ENCODE measurements at regions not wholly inside any gene's neighbourhood (a gene's known extent, or its start where the extent isn't known, plus 50 kb on each side); places are given as distances from the start of the nearest gene placed in this dataset.

DNA sequence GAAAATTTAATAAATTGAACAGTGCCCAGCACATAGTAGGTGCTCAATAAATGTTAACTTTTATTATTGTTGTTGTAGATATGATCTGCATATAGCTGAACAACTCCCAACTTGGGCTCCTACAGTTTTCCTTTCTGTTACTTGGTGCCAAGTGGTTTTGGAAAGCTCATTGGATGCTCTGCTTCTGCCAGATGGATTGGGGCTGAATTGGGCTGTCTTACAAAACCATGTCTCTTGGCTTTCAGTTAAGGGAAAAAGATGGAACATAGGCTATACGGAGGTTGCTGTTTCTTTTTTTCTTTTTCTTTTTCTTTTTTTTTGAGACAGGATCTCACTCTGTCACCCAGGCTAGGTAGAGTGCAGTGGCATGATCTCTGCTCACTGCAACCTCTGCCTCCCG is 140.7 kb upstream of the PWP1 start:
- H3K27me3 ChIP-seq (replicated peaks; ENCODE audit: insufficient read depth): no peaks in the 10 kb centered on the region
- no peak overlapping the region for H2AFZ ChIP-seq
- no peak overlapping the region for H3K4me2 ChIP-seq (ENCODE audit: unreplicated experiment)
- no peaks in the 10 kb centered on the region for H3K9me2 ChIP-seq (ENCODE audit: insufficient read depth)
- 0 out of 2 replicates have a peak, but pooled peaks cover 5% of the 10 kb centered on the region for H3K4me1 ChIP-seq (ENCODE audit: insufficient read depth)
- H3K36me3 ChIP-seq (ENCODE audit: low read depth): no peaks in the 10 kb centered on the region
- no peak for TF ChIP-seq EZH2 (IDR thresholded peaks at IDR 0.05; ENCODE audit: insufficient read depth, poor library complexity, severe bottlenecking)
- H4K20me1 ChIP-seq (ENCODE audit: insufficient read depth): no peaks in the 10 kb centered on the region
- no peak overlapping the region for H3K27ac ChIP-seq
- in situ Hi-C loops (cut with MboI): no loop called here
- WGBS, 2 experiments (ENCODE audit: low coverage in 1 of 2, low lambda C conversion rate in 2 of 2, missing lambda C conversion rate in 2 of 2): 13 to 17% methylated on average over 2 of the region's 2 CpGs
- no peak overlapping the region for H3K4me3 ChIP-seq
- H3K9ac ChIP-seq: no peak overlapping the region
- 0 out of 2 replicates have a peak, but pooled peaks cover 8% of the 10 kb centered on the region for H3F3A ChIP-seq (ENCODE audit: insufficient read depth)
- H3K9me3 ChIP-seq (ENCODE audit: low read depth): no peaks in the 10 kb centered on the region
- no peaks in the 10 kb centered on the region for H3K79me2 ChIP-seq (ENCODE audit: insufficient read depth)
- DNase-seq: peak; percentile 7

DNA sequence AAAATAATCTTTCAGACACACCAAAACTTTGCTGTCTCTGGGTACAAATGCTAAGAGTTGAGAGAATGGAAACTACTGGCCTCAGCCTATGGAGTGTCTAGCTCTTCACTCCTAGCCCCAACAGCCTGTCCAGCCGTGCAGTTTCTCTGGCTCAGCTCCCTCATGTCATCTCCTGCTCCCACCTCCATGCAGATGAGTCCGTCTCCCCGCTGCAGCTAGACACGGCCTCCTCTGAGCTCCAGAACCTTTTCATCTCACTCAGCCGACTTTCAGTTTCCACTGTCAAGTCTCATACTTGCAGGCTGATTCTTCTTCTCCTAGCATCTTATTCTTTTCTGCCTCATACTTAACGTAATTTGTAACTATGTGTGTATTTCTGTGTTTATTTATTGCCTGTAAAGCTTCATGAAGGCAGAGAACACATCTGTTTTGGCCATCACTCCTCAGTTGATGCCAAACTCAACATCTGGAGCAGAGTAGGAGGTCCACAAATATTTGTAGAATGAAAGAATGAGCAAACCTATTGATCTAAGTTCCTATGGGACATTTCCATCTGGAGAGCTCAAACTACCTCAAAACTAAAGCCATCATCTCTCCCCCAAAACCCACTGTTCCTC is 139.8 kb upstream of the PWP1 start:
- in situ Hi-C loops (cut with MboI): no loop called here
- peak; percentile 47 for DNase-seq
- Histone ChIP-seq H3F3A (ENCODE audit: insufficient read depth) (0 out of 2 replicates have a peak, but pooled peaks cover 8% of the 10 kb centered on the region), H4K20me1 (ENCODE audit: insufficient read depth) (no peaks in the 10 kb centered on the region), H3K4me2 (ENCODE audit: unreplicated experiment) (peak overlapping the region; percentile 40), H3K9ac (no peak overlapping the region), H3K27me3 (replicated peaks; ENCODE audit: insufficient read depth) (no peaks in the 10 kb centered on the region), H2AFZ (peak overlapping the region; percentile 43; the same call in 1 of the 2 replicates), H3K79me2 (ENCODE audit: insufficient read depth) (no peaks in the 10 kb centered on the region), H3K9me2 (ENCODE audit: insufficient read depth) (no peaks in the 10 kb centered on the region), H3K4me3 (no peak overlapping the region), H3K4me1 (ENCODE audit: insufficient read depth) (0 out of 2 replicates have a peak, but pooled peaks cover 5% of the 10 kb centered on the region), H3K9me3 (ENCODE audit: low read depth) (no peaks in the 10 kb centered on the region), H3K27ac (no peak overlapping the region), H3K36me3 (ENCODE audit: low read depth) (no peaks in the 10 kb centered on the region)
- TF ChIP-seq EZH2 (IDR thresholded peaks at IDR 0.05; ENCODE audit: insufficient read depth, poor library complexity, severe bottlenecking): no peak
- no peak for TF ChIP-seq EZH2phosphoT487 (IDR thresholded peaks at IDR 0.05; ENCODE audit: insufficient read depth, low read depth)
- 5 to 11% methylated on average over 6 of the region's 6 CpGs for WGBS, 2 experiments (ENCODE audit: low coverage in 1 of 2, low lambda C conversion rate in 2 of 2, missing lambda C conversion rate in 2 of 2)

DNA sequence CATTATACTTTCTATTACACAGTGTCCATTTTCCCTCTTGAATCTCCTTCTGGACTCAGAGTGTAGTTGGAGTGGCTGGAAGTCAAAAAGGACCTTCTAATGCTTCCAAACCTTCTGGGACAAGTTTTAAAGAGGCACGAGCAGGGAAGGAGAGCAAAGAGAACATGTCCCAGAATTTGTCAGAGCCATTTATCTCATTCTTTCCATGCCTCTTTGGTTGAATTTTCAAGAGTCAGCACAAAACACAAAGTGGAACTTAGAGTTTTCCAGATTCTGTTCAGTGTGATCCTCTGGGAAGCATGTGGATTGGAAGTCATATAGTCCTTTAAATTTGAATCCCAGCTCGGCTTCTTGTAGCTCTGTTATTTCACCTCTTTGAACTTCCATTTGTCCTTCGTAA is 138.2 kb upstream of the PWP1 start:
- Histone ChIP-seq H3K4me2 (ENCODE audit: unreplicated experiment) (no peak overlapping the region), H3F3A (ENCODE audit: insufficient read depth) (0 out of 2 replicates have a peak, but pooled peaks cover 8% of the 10 kb centered on the region), H3K9ac (no peak overlapping the region), H3K9me3 (ENCODE audit: low read depth) (no peaks in the 10 kb centered on the region), H3K79me2 (ENCODE audit: insufficient read depth) (no peaks in the 10 kb centered on the region), H3K27ac (no peak overlapping the region), H3K4me3 (no peak overlapping the region), H2AFZ (no peak overlapping the region), H4K20me1 (ENCODE audit: insufficient read depth) (no peaks in the 10 kb centered on the region), H3K9me2 (ENCODE audit: insufficient read depth) (no peaks in the 10 kb centered on the region), H3K4me1 (ENCODE audit: insufficient read depth) (0 out of 2 replicates have a peak, but pooled peaks cover 5% of the 10 kb centered on the region), H3K36me3 (ENCODE audit: low read depth) (no peaks in the 10 kb centered on the region), H3K27me3 (replicated peaks; ENCODE audit: insufficient read depth) (no peaks in the 10 kb centered on the region)
- TF ChIP-seq EZH2phosphoT487 (IDR thresholded peaks at IDR 0.05; ENCODE audit: insufficient read depth, low read depth) (no peak), EZH2 (IDR thresholded peaks at IDR 0.05; ENCODE audit: insufficient read depth, poor library complexity, severe bottlenecking) (no peak)
- in situ Hi-C loops (cut with MboI): no loop called here
- DNase-seq: no peak
- 48 to 50% methylated on average over 3 of the region's 3 CpGs for WGBS, 2 experiments (ENCODE audit: low coverage in 1 of 2, low lambda C conversion rate in 2 of 2, missing lambda C conversion rate in 2 of 2)

DNA sequence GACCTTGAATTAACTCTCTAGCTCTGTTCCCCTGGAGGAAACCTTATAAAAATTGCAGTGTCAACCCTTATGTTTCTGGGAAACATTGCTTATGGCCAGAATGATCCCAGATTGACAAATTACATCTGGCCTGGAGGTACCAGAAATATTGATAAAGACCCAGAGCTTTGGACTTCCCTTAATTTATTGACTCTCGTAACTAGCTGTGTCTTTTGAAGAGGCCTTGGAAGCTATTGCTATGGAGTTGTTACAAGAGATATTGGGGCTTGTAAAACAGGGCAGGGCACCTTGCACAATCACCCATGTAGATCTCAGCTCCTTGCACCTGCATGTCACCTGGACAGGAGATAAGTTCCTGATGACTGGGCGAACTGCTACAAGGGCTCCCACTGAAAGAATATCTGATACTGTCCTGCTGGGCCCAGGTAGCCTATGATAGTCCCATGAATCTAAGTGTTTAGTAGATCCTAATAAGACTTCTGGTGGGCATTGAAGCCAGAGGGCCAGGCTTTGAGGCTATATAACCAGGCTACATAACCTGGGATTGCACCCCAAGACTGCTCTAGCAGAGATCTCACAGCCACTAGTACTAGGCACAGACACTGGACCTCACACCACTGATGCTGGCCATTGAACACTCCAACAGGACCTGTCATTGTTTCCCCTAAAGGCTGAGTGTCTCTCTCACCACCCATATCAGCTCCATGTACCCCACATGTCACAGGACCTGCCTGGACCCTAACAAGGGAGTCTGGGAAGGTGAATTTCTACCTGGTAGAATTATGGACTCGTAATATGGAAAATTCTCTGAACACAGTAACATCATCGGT is 135.7 kb upstream of the PWP1 start:
- Histone ChIP-seq H3K4me1 (ENCODE audit: insufficient read depth) (0 out of 2 replicates have a peak, but pooled peaks cover 5% of the 10 kb centered on the region), H3K9ac (no peak overlapping the region), H3K9me3 (ENCODE audit: low read depth) (no peaks in the 10 kb centered on the region), H4K20me1 (ENCODE audit: insufficient read depth) (no peaks in the 10 kb centered on the region), H3F3A (ENCODE audit: insufficient read depth) (0 out of 2 replicates have a peak, but pooled peaks cover 8% of the 10 kb centered on the region), H3K9me2 (ENCODE audit: insufficient read depth) (no peaks in the 10 kb centered on the region), H3K4me3 (no peak overlapping the region), H3K79me2 (ENCODE audit: insufficient read depth) (no peaks in the 10 kb centered on the region), H3K27ac (no peak overlapping the region), H3K4me2 (ENCODE audit: unreplicated experiment) (no peak overlapping the region), H3K36me3 (ENCODE audit: low read depth) (no peaks in the 10 kb centered on the region), H2AFZ (no peak overlapping the region), H3K27me3 (replicated peaks; ENCODE audit: insufficient read depth) (no peaks in the 10 kb centered on the region)
- no peak for TF ChIP-seq EZH2 (IDR thresholded peaks at IDR 0.05; ENCODE audit: insufficient read depth, poor library complexity, severe bottlenecking)
- no peak for TF ChIP-seq EZH2phosphoT487 (IDR thresholded peaks at IDR 0.05; ENCODE audit: insufficient read depth, low read depth)
- 86 to 94% methylated on average over 4 of the region's 4 CpGs for WGBS, 2 experiments (ENCODE audit: low coverage in 1 of 2, low lambda C conversion rate in 2 of 2, missing lambda C conversion rate in 2 of 2)
- DNase-seq: no peak
- in situ Hi-C loops (cut with MboI): no loop called here

All from GM23248 (cell line).